ENCODE measurements at regions not wholly inside any gene's neighbourhood (a gene's known extent, or its start where the extent isn't known, plus 50 kb on each side); places are given as distances from the start of the nearest gene placed in this dataset.

DNA sequence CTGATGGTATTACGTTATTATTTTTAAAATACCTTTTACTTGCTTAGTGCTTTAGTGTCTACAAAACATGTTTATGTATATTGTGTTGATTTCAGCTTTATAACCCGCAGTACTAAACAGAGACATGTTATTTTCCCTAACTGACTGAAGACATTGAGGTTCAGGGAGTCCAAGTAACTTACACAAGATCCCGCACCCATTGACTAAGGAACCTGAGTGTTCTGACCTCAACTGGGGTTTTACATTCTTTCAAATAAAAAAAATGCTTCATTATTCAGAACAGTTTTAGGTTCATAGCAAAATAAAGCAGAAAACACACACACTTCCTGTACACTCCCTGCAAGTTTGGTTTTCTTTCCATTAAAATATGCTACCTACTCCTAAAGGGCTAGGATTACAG, 60.4 kb upstream of the METAP2 start:
- TF ChIP-seq, protein P1, sequence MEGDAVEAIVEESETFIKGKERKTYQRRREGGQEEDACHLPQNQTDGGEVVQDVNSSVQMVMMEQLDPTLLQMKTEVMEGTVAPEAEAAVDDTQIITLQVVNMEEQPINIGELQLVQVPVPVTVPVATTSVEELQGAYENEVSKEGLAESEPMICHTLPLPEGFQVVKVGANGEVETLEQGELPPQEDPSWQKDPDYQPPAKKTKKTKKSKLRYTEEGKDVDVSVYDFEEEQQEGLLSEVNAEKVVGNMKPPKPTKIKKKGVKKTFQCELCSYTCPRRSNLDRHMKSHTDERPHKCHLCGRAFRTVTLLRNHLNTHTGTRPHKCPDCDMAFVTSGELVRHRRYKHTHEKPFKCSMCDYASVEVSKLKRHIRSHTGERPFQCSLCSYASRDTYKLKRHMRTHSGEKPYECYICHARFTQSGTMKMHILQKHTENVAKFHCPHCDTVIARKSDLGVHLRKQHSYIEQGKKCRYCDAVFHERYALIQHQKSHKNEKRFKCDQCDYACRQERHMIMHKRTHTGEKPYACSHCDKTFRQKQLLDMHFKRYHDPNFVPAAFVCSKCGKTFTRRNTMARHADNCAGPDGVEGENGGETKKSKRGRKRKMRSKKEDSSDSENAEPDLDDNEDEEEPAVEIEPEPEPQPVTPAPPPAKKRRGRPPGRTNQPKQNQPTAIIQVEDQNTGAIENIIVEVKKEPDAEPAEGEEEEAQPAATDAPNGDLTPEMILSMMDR (IDR thresholded peaks at IDR 0.05; ENCODE audit: unreplicated experiment) = no peak
- Mint-ChIP-seq H3K4me3 (ENCODE audit: low read depth, unreplicated experiment) (no peak overlapping the region), H3K9me3 (ENCODE audit: low read depth, unreplicated experiment) (no peaks in the 10 kb centered on the region), H3K27ac (ENCODE audit: unreplicated experiment) (no peak overlapping the region), H3K4me1 (ENCODE audit: low read depth, unreplicated experiment) (no peaks in the 10 kb centered on the region), H3K36me3 (ENCODE audit: insufficient read depth, unreplicated experiment) (no peaks in the 10 kb centered on the region), H3K27me3 (ENCODE audit: unreplicated experiment) (peaks cover under 1% of the 10 kb centered on the region)
- intact Hi-C loops (cut with micrococcal nuclease; ENCODE audit: unreplicated experiment) = no loop called here
- no TSS peak for BruUV-seq (replicated peaks)
- DNase-seq = no peak
- CTCF ChIA-PET = no interaction called here

DNA sequence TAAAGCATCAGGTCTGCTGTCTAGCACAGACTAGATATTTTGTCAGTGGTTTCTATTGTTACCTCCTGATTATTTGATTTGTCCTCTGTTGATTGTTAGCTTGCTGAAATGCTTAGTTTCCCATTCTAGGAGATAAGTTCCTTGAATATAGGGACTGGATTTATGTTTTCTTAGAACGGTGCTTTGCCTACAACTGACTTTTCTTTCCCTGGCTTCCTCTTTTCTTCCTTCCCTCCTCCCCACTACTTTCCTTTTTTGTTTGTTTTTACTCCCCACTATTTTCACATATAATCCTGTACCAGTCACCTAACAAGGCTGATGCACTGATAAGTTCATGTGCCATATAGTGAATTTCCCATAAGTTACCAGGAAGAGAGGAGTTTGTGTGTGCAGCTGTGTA, 58.5 kb upstream of the METAP2 start:
- BruUV-seq (replicated peaks) = no TSS peak
- Mint-ChIP-seq H3K4me1 (ENCODE audit: low read depth, unreplicated experiment) (no peaks in the 10 kb centered on the region), H3K36me3 (ENCODE audit: insufficient read depth, unreplicated experiment) (no peaks in the 10 kb centered on the region), H3K4me3 (ENCODE audit: low read depth, unreplicated experiment) (no peak overlapping the region), H3K9me3 (ENCODE audit: low read depth, unreplicated experiment) (no peaks in the 10 kb centered on the region), H3K27me3 (ENCODE audit: unreplicated experiment) (no peaks in the 10 kb centered on the region), H3K27ac (ENCODE audit: unreplicated experiment) (no peak overlapping the region)
- intact Hi-C loops (cut with micrococcal nuclease; ENCODE audit: unreplicated experiment) = no loop called here
- DNase-seq = no peak
- CTCF ChIA-PET = no interaction called here
- TF ChIP-seq, protein P1 (IDR thresholded peaks at IDR 0.05; ENCODE audit: unreplicated experiment) = no peak

DNA sequence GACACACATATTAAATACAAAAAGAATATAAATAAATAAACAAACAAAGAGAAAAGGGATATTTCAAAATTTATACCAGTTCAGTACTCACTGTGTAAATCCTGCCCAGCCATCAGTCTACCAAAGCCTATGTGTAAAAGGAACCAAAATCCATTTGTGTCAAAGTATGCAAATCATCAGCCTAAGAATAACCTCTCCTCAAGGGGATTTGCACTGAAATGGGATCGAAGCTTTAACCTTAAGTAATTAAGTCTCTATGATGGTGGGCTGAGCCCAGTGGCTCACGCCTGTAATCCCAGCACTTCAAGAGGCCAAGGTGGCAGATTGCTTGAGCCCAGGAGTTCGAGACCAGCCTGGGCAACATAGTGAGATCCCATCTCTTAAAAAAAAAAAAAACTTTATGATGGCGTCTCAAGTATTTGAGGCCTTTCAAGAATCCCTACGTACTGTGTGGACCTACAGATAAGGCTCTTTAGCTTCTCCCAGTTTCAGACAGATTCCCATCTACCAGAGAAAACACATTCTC, 57.8 kb upstream of the METAP2 start:
- CTCF ChIA-PET = no interaction called here

GRCh38 chr12:95417372-95417771, 56.6 kb upstream of the METAP2 start:
- no peaks in the 10 kb centered on the region for H3K9me3 Mint-ChIP-seq (ENCODE audit: low read depth, unreplicated experiment)

More for the DNA sequence above, 57.8 kb upstream of the METAP2 start:
- Mint-ChIP-seq H3K4me3 (ENCODE audit: low read depth, unreplicated experiment) (no peak overlapping the region), H3K27ac (ENCODE audit: unreplicated experiment) (no peak overlapping the region), H3K36me3 (ENCODE audit: insufficient read depth, unreplicated experiment) (no peaks in the 10 kb centered on the region), H3K27me3 (ENCODE audit: unreplicated experiment) (no peaks in the 10 kb centered on the region), H3K4me1 (ENCODE audit: low read depth, unreplicated experiment) (no peaks in the 10 kb centered on the region), H3K9me3 (ENCODE audit: low read depth, unreplicated experiment) (no peaks in the 10 kb centered on the region)
- intact Hi-C loops (cut with micrococcal nuclease; ENCODE audit: unreplicated experiment) = no loop called here
- TF ChIP-seq, protein P1 (IDR thresholded peaks at IDR 0.05; ENCODE audit: unreplicated experiment) = no peak
- no peak for DNase-seq
- BruUV-seq (replicated peaks) = no TSS peak

More at GRCh38 chr12:95417372-95417771, 56.6 kb upstream of the METAP2 start:
- Mint-ChIP-seq H3K4me1 (ENCODE audit: low read depth, unreplicated experiment) (no peaks in the 10 kb centered on the region), H3K27ac (ENCODE audit: unreplicated experiment) (no peak overlapping the region), H3K36me3 (ENCODE audit: insufficient read depth, unreplicated experiment) (no peaks in the 10 kb centered on the region), H3K4me3 (ENCODE audit: low read depth, unreplicated experiment) (no peak overlapping the region), H3K27me3 (ENCODE audit: unreplicated experiment) (no peaks in the 10 kb centered on the region)
- BruUV-seq (replicated peaks) = no TSS peak
- DNase-seq = no peak
- CTCF ChIA-PET = no interaction called here
- intact Hi-C loops (cut with micrococcal nuclease; ENCODE audit: unreplicated experiment) = no loop called here
- TF ChIP-seq, protein P1 (IDR thresholded peaks at IDR 0.05; ENCODE audit: unreplicated experiment) = no peak
